Left renal pelvis (tissue), 4 donors: ENCODE measurements at regions not wholly inside any gene's neighbourhood (a gene's known extent, or its start where the extent isn't known, plus 50 kb on each side); places are given as distances from the start of the nearest gene placed in this dataset.
A peak's percentile ranks its signal among the peaks of the same experiment; 100 is the strongest.
"Not testable (repeated sequence)": the region's sequence is repeated elsewhere in the genome, so short reads cannot be mapped to it uniquely, and the experiment has no call there.

Experiments used
- DNase-seq, 4 donors: peaks; one replicate each; pipeline ENCODE4 v3.0.0-alpha.2; 2013; ENCODE audit warnings: low read depth in 4 of 4, low spot score in 3 of 4

DNA sequence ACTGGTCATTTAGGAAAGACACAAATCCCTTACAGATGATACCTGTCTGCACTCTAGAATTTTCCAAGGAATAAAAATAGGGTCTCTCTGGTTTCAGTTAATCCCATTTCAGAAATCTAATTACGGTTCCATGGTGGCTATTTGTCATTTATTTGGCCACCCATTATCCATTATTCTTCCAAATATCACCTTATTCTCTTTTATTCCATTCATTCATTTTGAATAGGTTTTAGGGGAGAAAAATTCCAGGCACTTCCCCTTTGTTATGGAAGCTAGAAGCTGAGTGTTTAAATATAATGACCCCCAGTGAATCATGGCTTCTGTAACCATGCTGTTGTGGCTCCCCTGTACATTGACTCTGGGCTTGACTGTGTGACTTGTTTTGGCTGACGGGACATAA lies 420.8 kb upstream of the DPH6 start:
- DNase-seq = no peak

DNA sequence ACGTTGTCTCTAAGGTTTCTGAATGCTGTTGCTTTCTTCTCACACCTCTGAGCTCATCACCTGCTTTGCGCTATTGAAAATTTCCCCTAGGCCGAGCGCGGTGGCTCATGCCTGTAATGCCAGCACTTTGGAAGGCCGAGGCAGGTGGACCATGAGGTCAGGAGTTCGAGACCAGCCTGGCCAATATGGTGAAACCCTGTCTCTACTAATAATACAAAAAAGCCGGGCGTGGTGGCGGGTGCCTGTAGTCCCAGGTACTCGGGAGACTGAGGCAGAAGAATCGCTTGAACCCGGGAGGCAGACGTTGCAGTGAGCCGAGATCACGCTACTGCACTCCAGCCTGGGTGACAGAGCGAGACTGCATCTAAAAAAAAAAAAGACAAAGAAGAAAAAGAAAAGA lies 422.0 kb upstream of the DPH6 start:
- not testable (repeated sequence) for DNase-seq

DNA sequence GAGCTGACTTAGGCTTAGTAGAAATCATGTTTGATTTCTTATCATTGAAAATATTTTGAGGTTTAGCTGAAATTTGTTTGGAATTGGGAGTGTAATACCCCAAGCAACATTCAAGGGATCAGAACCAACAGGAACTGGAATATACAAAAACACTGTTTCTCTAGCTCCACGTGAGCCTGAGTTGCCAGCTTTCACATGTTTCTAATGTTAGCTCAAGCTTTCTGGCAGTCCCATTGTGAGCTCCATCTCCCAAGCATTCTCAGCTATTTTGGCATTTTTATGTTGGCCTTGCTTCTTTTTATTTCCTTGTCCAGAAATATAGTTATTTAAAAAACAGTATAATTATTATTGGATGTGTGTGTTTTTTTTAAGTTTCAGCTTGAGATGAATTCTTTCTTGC lies 427.1 kb upstream of the DPH6 start:
- no peak for DNase-seq

DNA sequence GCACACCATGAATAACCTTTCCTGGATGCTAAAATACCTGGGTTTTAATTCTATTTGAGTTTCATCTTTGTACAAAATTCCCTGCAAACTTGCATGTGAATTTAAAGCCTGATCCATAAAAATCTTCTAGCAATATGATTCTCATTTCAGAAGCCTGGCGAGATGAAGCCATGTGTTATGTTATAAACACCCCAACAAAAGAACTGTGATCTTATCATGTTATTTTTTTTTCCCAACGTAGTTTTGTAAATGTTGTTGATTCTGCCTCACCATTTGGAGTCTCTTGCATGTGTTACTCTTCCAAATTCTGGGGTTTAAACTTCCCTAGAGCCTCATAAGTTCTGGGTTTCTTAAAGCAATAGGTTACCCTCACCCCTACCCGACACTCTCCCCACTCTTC lies 428.1 kb upstream of the DPH6 start:
- no peak for DNase-seq

DNA sequence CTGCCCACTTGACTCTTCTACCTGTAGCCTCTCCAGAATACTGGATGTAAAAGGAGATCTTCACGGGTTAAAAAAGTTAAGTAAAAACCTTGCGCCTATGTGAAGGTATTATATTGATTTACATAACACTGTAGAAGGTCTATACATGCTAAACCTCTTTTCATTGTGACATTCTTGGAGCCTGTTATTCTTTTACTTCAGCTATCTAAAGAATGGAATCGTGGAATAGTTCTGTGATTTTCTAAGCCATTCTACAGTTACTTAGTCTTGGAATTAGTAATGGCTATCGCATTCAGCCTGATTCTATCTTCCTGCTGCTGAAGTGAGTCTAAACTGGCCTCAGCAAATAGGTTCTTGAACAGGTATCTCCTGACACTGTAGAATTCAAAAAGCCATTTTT lies 430.0 kb upstream of the DPH6 start:
- no peak for DNase-seq

DNA sequence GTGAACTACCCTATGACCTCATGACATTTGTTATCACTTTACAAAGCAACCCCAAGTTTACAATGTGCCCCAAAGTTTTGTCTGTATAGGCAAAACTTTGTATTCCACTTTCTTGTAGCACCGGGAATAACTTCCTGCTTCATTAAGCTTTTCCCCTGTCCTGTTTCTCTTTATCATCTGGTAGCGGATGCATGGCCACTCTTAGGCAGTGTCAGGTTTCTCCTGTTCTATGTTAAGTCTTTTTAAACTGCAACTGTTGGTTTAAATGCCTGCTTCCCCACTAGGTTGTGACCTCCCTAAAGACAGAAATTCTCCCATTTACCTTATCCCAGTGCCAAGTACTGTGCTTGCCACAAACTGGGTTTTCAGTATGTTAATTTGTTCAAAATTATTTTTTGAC lies 433.6 kb upstream of the DPH6 start:
- no peak for DNase-seq

DNA sequence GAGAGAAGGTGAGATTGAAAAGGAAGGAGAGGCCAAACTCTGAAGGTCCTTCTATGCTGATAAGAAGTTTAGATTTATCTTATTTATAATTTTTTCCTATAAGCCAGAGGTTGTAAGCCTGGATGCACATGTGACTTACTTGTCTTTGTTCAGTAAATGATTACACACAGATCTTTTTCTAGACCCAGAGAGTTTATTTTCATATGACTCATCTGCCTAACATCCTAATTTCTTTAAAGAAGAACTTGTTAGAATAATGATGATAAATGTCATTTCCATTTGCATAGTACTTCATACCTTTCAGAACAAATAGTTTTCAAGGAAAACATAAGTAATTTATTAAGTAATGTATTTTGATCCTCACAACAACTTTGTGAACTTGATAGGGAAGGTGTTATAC lies 434.8 kb upstream of the DPH6 start:
- no peak for DNase-seq

DNA sequence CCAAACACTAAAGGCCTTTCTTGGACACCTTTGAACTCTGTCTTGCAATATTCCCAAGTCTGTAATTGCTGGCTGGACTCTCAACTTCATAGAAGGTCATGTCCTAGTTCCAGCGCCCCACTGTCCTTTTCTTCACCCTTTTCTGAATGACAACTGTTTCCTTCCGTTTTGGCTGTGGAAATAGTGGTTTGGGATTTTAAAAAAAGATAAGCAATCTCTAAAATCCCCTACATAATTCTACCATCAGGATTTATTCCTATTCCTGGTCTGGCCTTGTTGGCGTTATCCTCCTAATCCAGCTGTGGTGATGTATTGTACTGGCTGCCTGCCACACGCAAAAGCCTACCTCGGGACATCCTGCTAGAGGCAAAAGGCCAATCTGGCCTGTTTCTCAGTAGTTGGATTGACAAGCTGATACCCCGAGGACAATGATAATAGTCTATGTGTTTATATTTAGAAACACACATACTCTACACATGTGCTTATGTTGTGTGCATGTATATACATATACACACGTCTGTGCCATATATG lies 440.3 kb upstream of the DPH6 start:
- DNase-seq = peak; percentile 33 to 50 (median 35)

DNA sequence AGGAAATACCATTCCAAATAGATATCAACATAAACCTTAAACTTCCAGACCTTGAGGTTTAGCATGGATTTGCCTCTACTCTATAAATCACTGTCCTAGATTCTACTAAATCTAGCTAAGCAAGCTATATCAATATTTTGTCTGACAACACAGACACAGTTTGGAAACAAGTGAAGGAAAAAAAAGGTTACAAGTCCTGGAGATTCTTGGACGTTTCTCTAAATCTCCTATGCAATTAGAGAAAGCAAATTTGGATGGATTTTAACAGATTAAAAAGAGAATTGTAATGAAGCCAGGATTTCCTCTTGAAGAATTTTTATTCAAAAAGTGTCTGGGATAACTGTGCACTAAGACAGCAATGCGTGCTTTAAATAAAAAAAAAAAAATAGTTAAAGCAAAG lies 441.1 kb upstream of the DPH6 start:
- no peak for DNase-seq

DNA sequence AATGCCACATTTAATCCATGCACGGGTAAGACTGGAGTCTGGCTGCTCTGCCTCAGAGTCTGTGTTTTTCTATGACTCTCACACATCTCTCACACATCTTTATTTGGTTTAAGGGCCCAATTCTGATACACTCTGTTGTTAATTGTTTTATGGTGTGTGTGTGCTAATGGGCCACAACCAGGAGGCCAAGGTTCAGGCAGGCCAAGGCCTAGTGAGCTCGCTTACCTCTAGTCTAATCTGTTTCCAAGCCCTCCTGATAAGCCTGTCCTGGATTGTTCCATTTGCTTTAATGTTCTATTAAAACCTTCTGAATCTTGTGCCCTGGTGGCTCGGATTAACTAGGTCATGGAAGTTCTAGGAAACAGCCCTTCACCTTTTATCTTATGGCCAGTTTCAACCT lies 445.4 kb upstream of the DPH6 start:
- DNase-seq = no peak

DNA sequence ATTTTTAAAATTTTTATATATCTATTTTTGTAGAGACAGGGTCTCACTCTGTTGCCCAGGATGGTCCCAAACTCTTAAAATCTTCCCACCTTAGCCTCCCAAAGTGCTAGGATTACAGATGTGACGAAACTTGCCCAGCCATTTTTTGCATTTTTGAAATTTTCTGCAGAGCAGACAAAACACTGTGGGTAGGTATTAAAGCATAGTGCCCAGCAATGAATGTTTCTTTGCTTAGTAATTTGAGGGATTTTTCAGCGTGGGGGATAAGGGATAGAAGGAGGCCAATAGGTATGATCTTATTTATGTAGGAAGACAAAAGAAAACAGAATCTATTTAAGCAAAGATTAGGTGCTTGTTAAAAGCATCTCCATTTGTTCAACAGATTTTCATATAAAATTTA lies 446.8 kb upstream of the DPH6 start:
- DNase-seq = no peak

DNA sequence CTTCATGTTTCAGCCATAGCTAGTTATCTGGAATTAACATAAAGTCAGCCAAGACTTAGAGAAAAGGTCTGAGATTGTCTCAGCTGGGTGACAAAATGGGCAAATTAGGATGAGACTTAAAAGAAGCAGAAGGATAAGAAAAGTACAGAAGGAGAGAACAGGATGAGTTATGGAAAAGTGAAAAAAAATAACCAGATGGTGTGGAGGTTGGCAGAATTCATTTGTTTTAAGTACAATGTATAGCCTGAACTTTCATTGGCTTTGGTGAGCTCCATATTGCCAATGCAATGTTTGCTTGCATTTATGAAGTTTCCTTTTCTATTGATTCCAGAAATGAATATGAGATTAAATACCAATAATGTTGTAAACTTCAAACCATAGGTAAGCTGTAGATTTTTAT lies 447.2 kb upstream of the DPH6 start:
- no peak for DNase-seq

DNA sequence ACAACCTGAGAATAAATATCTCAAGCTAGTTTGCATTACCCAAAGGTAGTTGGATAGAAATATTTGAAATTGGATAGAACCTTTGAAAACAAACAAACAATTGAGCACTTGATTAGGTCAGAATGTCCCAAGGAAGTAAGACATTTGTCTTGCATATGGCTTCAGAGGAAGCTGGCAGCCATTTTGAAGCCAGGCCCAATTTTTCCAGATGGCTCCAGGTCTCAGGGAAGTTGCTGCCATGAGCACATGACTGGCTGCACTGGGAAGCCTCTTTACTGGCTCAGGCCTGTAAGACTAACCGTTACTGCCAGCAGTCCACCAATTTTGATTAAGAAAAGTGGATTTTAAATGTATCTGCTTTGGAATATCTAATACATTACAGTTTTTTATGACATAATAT lies 448.9 kb upstream of the DPH6 start:
- no peak for DNase-seq

DNA sequence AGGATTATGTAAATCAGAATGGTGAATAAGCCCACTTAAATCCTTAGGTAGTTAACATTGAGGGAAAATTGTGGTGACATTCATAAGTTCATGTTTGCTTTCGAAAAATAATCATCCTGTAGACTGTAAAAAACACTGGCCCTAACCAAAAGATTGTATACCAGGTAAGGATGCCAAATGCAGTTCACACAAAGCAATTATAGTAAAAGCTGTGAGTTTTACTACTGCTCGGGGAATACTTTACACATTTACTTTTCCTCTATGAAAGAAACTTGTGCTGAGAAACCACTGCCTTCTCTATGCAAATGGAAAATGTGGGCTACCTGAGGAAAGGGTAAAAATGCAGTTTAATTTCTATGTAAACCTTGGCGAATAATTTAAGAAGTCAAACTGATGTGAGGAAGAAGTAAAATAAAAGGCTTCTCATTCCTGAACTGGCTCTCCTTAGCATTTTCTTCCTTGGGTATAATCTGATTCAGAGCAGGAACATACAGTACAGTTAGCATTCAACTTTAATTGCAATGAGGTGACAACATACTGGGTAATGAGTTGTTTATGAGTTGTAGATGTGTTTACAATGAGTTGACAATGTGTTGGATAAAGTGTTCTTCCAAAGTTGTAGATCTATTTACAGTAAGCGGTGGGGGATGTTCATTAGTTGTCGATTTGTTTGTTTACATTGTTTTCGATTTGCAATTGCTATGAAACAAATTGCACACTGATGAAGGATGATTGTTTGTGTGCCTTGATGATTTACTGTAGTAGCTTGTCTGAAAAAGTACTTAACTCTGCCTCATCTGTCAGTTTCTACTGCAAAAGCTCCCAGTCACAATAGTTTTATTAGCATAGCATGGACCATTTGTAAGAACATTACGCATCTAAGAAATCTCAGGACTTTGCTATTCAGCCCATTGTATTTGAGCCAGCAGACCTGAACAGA lies 453.0 kb upstream of the DPH6 start:
- DNase-seq = no peak

DNA sequence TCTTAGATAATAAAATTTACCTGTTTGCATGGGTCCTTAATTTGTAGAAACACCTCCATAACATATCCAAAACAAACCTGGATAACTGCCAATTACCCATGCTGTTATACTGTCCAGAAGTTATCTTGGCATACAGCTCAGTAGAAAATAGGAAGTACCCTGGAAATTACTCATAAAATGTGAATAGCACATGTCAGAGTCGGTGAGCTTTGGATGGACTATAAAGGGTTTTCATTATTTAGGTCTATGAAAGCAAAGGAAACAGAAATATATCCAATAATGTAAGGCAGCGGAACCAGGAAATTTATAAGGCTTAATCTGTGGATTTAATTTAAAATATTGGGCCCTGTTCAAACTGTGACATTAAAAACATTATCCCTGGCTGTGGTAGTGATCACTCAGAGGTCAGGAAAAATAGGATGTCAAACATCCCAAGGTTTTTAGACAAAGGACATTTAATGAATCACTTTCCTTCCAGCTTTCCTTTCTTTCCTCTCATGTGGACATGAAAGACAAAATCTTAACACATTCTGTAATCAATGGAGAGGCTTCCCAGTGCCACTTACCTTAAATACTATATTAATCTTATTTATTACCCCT lies 459.0 kb upstream of the DPH6 start:
- no peak for DNase-seq

DNA sequence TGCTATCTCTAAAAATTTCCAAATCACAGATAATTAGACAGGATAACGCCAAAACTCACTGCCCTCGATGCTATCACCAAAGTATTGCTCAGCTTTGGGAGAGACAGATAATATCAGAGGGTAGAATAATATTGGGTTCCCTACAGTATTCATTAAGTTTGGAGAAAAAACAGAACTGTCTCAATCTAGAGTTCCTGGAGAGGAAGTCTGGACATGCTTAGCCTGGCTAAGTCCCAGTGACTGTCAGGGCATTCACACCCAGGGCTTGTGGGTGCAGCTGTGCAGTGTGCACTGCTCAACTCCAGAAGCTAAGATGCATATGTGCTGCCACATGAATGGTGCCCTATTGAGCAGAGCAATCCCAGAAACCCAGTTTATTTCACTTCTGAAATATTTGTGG lies 459.6 kb upstream of the DPH6 start:
- no peak for DNase-seq

DNA sequence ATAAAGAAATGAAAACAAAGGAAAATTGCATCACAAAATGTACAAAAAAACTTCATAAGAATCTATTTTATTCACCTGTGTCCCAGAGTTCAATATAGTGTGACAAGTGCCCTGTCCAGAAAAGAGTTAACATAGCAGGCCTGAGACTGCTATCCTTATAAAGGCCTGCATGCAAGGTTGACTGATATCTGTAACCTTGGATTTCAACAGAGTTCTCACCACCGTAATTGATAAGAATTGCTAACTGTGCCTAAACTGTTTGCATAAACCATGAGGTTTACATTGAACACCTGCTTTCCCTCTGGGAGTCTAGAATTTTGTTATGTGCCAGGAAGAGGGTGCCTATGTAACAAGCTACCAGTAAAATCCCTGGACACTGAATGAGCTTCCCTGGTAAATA lies 461.7 kb upstream of the DPH6 start:
- no peak for DNase-seq

DNA sequence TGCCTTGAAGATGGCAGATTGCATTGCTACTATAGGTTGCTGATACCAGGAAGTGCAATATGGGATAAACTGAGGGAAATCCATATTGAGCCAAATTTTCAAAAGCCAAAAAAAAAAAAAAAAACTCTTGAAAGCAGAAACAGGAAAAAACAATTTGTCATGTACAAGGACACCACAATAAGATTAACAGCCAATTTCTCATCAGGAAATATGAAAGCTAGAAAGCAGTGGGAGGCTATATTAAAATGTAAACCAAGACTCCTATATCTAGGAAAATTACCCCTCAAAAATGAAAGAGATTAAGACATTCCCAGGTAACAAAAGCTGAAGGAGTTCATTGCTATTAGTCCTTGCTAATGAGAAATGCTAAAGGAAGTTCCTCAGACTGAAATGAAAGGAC lies 462.8 kb upstream of the DPH6 start:
- DNase-seq = no peak

DNA sequence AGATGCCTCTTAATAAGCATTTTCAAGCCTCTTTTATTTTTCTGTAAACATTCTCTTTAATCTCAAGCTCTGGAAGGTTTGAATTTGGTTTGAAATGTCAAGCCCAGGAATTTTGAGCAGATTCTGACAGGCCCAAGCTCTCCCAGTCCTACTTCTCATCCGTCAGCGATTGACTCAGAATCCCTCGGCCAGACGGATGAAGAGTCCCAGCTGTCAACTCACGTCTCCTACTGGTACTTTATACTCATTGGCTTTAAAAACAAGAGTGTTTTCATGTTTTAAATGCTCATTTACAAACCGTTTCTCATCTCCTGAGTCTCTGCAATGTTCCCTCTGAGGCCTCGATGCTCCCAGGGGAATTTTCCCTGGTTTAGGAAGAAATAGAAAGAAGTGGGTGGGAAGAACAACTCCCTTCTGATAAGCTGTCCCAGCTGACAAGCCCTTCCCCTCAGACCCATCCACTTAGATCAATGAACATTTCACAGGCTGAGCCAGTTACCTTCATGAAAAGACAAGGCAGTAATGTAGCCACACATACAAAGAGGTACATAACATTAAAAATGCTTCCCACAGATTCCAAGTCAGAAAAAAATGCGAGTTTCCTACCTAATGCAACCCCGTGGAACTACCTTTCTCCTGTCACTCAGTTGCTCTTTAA lies 478.2 kb upstream of the DPH6 start:
- DNase-seq = peak in 1 of 4 donors; percentile 7

DNA sequence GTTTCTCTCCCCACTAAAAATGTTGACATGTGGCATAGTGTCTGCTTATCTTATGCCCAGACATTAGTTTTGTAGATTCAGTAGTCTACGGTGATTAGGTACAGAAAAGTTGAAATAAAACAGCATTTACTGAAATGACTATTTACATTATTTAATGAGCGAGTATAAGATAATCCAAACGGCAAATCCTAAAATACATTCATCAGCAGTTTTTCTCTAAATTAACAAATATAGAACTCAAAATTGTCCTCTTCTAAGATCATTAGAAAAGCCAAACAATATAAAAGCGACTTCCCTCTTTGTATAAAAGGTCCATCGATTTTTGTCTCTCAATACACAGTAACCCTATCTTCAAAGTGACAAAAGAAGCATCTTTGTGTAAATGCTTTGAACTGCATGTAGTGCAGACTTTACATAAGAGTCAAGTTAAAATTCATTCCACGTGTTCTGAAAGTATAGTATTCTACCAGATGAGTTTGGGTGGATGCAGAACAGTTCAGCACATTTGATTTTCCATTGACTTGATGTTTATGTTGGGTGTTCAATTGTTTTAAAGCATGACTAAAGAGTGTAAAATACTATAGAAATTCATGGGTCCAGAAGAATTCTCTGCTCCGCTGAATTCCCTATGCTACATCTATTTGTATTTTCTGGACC lies 480.8 kb upstream of the DPH6 start:
- no peak for DNase-seq

DNA sequence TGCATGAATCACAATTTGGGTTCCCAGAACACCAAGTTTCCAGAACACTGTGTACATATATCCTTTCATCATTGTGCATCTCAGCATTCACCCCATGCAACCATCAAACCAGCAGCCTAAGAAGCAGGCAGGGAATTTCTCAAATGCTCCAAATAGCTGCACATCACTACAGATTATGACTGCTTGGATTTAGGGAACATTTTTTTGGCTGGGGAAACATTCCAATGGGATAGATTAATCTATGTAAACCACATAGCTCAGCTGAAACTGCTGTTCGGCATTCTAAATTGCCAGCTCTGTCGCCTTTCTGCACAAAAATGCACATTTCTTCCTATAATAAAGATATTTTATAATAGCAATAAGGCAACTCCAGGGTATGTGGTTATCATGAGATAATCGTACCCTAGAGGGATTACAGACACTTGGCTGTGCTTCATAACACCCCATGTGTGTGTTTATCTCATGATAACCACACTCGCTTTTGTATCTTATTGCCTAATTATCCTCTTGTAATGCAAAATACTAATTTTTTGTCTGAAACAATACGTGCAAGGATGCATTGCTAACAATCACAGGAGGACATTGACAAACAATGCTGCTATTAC lies 483.7 kb upstream of the DPH6 start:
- no peak for DNase-seq
